Activated T-helper 2 cell treated with anti-CD3 and anti-CD28 coated beads, Interferon-gamma antibody, Interleukin-2, Interleukin-4, amounts not matched to agents 10 μg/mL and 5 μg/mL and 100 μg/mL, durations not matched to agents 14 hours and 24 hours and 36 hours (primary cell): ENCODE measurements at regions not wholly inside any gene's neighbourhood (a gene's known extent, or its start where the extent isn't known, plus 50 kb on each side); places are given as distances from the start of the nearest gene placed in this dataset.

Experiments used
- DNase-seq: peaks from one replicate; pipeline ENCODE4 v3.0.0; 2021; ENCODE audit warnings: low spot score
- H3K27ac Mint-ChIP-seq: one replicate; pipeline ENCODE4 v1.8.0; 2021; ENCODE audit warnings: mixed read lengths
- H3K27me3 Mint-ChIP-seq: one replicate; pipeline ENCODE4 v1.8.0; 2021; ENCODE audit warnings: low read depth, mixed read lengths
- H3K36me3 Mint-ChIP-seq: one replicate; pipeline ENCODE4 v1.8.0; 2021; ENCODE audit warnings: low read depth, mixed read lengths
- H3K4me1 Mint-ChIP-seq: one replicate; pipeline ENCODE4 v1.8.0; 2021; ENCODE audit warnings: low read depth, mixed read lengths
- H3K4me3 Mint-ChIP-seq: one replicate; pipeline ENCODE4 v1.8.0; 2021; ENCODE audit warnings: low read depth, mild to moderate bottlenecking, moderate library complexity, mixed read lengths
- H3K9me3 Mint-ChIP-seq: one replicate; pipeline ENCODE4 v1.8.0; 2021; ENCODE audit warnings: mixed read lengths
- intact Hi-C: fragments of 100-400 bp; cut with micrococcal nuclease; formaldehyde crosslinking; loops from one replicate; pipeline ENCODE4 v1.15.1; 2023

- H3K4me3 Mint-ChIP-seq, result no peak overlapping the region
- no peaks in the 10 kb centered on the region for H3K36me3 Mint-ChIP-seq
These were observed 76.0 kb upstream of the HMGA2 start for GRCh38 chr12:65748332-65748731.

GRCh38 chr12:65754290-65754689 lies 70.0 kb upstream of the HMGA2 start:
- no peak for DNase-seq
- Mint-ChIP-seq H3K4me1 (peaks cover 22% of the 10 kb centered on the region), H3K36me3 (no peaks in the 10 kb centered on the region), H3K27me3 (peaks cover 38% of the 10 kb centered on the region), H3K9me3 (no peaks in the 10 kb centered on the region), H3K4me3 (no peak overlapping the region), H3K27ac (no peak overlapping the region)
- intact Hi-C loops, result loop anchor here (10.0 kb wide), 1 partner anchor 551 kb away; the partner anchor contains the start of gene HELB

More at GRCh38 chr12:65748332-65748731, 76.0 kb upstream of the HMGA2 start:
- intact Hi-C loops, result no loop called here
- Mint-ChIP-seq H3K4me1 (no peaks in the 10 kb centered on the region), H3K9me3 (no peaks in the 10 kb centered on the region), H3K27me3 (peaks cover 38% of the 10 kb centered on the region), H3K27ac (no peak overlapping the region)
- no peak for DNase-seq

DNA sequence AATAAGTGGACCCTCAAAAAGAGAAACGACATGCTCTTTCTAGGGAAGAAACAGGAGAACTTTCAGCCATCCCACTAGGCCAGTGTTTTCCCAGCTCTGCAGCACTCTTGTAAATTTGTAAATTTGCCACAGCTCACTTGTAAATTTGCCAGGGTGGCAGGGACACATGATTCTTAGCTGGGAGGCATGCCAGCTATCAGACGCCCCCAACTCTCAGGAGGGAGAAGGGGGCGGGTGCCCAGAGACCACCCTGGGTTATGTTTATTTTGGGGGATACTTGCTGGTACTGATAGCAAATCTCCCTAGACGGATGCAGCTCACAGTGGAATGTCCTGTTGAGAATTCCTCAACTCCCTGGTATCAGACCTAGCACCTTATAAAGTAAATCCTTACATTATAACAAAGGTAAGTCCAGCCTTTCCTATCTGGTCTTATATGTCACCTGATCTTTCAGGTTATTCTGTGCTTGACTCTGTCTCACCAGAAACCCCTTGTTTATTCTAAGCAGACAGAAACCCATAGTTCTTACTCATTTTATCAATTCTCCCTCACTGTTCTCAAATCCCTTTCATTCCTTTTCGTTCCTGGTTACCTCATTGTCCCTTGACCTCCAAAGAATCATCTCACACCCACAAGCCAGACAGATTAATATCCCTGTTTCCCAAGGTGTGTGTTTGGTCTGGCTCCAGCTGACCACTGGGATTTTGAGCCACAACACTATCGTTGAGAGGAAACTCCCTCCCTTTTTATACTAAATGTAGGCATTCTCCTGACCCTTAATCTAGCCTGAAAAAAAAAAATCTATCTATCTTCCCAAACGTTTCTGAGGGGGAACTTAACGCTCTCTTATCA lies 69.3 kb upstream of the HMGA2 start:
- Mint-ChIP-seq H3K27ac (no peak overlapping the region), H3K9me3 (no peaks in the 10 kb centered on the region), H3K4me3 (no peak overlapping the region), H3K4me1 (peaks cover 22% of the 10 kb centered on the region), H3K36me3 (no peaks in the 10 kb centered on the region), H3K27me3 (peaks cover 39% of the 10 kb centered on the region)
- intact Hi-C loops, result loop anchor here (10.0 kb wide), 1 partner anchor 550 kb away; the partner anchor contains the start of gene HELB
- DNase-seq, result no peak

- Mint-ChIP-seq H3K9me3 (no peaks in the 10 kb centered on the region), H3K36me3 (no peaks in the 10 kb centered on the region), H3K4me3 (no peak overlapping the region), H3K27me3 (peaks cover 45% of the 10 kb centered on the region), H3K4me1 (peaks cover 22% of the 10 kb centered on the region), H3K27ac (no peak overlapping the region)
- intact Hi-C loops, result loop anchor here (10.0 kb wide), 1 partner anchor 549 kb away; the partner anchor contains the start of gene HELB
- no peak for DNase-seq
These were observed 68.7 kb upstream of the HMGA2 start for GRCh38 chr12:65755596-65755978.

DNA sequence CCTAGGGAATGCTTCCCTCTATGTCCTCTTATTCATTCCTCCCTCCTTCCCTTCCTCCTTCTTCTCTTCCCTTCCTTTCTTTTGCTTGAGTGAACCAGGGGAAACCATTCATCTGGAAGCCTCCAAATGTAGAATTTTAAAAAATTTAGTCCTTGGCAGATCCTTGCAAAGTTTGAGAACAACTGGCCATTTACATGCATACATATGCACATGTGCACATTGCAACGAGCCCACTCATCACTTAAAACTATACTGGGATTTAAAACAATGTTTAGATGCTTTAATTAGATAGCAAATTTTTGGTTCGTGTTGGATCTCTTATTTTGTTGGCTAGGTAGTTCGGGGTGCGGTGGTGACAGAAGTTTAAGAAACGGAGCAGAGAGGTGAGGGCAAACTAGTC lies 68.0 kb upstream of the HMGA2 start:
- H3K27me3 Mint-ChIP-seq, result peaks cover 47% of the 10 kb centered on the region
- no peak for DNase-seq
- no peaks in the 10 kb centered on the region for H3K36me3 Mint-ChIP-seq
- H3K4me3 Mint-ChIP-seq, result no peak overlapping the region
- no peaks in the 10 kb centered on the region for H3K9me3 Mint-ChIP-seq
- peaks cover 22% of the 10 kb centered on the region for H3K4me1 Mint-ChIP-seq
- H3K27ac Mint-ChIP-seq, result no peak overlapping the region
- intact Hi-C loops, result loop anchor here (2.0 to 10.0 kb wide), 3 partner anchors 15 to 549 kb away; partner anchors contain the start of gene HELB

DNA sequence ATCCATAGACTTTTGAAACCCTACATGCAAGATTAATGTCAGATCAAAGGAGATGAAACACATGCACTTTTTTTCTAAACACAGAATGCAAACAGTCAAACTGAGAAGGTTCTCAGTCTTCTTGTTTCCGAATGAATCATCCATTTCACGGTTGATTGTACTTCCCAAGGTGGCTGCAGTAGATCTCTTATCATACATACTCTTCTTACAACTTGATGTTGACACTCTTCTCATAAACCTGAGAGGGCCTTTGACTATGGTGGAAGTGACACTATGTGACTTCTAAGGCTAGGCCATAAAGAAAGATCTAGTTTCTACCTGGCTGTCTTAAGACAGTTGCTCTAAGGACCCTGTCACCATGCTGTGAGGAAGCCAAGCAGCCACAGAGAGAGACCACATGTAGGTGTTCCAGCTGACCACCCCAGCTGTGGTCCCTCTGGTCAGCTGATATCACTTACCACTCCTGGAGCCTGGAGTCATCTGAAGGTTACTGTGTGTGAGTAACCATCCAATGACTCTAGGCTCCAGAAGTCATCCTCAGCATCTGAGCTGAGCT lies 67.2 kb upstream of the HMGA2 start:
- H3K27me3 Mint-ChIP-seq, result peaks cover 49% of the 10 kb centered on the region
- intact Hi-C loops, result loop anchor here (1.0 to 10.0 kb wide), 4 partner anchors 16 to 548 kb away; partner anchors contain the start of gene HELB
- H3K4me3 Mint-ChIP-seq, result no peak overlapping the region
- DNase-seq, result no peak
- H3K27ac Mint-ChIP-seq, result peak overlapping the region; percentile 73
- no peaks in the 10 kb centered on the region for H3K9me3 Mint-ChIP-seq
- no peaks in the 10 kb centered on the region for H3K36me3 Mint-ChIP-seq
- peaks cover 22% of the 10 kb centered on the region for H3K4me1 Mint-ChIP-seq

- H3K27ac Mint-ChIP-seq, result no peak overlapping the region
- intact Hi-C loops, result loop anchor here (10.0 kb wide), 1 partner anchor 546 kb away; the partner anchor contains the start of gene HELB
- no peaks in the 10 kb centered on the region for H3K9me3 Mint-ChIP-seq
- peaks cover 22% of the 10 kb centered on the region for H3K4me1 Mint-ChIP-seq
- no peak for DNase-seq
- no peaks in the 10 kb centered on the region for H3K36me3 Mint-ChIP-seq
- no peak overlapping the region for H3K4me3 Mint-ChIP-seq
- peaks cover 44% of the 10 kb centered on the region for H3K27me3 Mint-ChIP-seq
These were observed 65.9 kb upstream of the HMGA2 start for GRCh38 chr12:65758401-65758800.

DNA sequence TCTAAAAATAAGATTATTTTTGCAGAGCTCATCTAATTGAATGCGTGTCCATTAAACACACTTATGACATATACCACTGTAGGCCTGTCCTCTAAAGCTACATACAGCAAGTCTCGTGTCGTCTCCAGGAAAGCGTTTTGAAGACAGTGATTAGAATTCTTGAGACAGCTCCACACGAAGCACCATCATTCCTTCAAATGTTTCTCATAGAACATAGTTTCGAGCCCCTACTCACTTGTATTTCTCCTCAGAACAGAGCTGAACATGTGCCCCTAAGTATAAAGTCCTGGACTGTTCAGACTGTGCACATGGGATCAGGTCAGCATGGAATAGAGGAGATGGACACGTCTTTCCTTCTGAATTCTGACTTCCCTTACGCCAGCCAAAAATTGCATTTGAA lies 64.5 kb upstream of the HMGA2 start:
- Mint-ChIP-seq H3K4me1 (peaks cover 20% of the 10 kb centered on the region), H3K27me3 (peaks cover 36% of the 10 kb centered on the region), H3K4me3 (no peak overlapping the region), H3K9me3 (no peaks in the 10 kb centered on the region), H3K27ac (no peak overlapping the region), H3K36me3 (no peaks in the 10 kb centered on the region)
- no peak for DNase-seq
- intact Hi-C loops, result loop anchor here (10.0 kb wide), 1 partner anchor 545 kb away; the partner anchor contains the start of gene HELB

GRCh38 chr12:65761301-65761700 lies 63.0 kb upstream of the HMGA2 start:
- no peaks in the 10 kb centered on the region for H3K9me3 Mint-ChIP-seq
- H3K4me3 Mint-ChIP-seq, result no peak overlapping the region
- DNase-seq, result no peak
- H3K4me1 Mint-ChIP-seq, result peaks cover 15% of the 10 kb centered on the region
- H3K36me3 Mint-ChIP-seq, result no peaks in the 10 kb centered on the region
- no peak overlapping the region for H3K27ac Mint-ChIP-seq
- intact Hi-C loops, result no loop called here
- peaks cover 27% of the 10 kb centered on the region for H3K27me3 Mint-ChIP-seq

DNA sequence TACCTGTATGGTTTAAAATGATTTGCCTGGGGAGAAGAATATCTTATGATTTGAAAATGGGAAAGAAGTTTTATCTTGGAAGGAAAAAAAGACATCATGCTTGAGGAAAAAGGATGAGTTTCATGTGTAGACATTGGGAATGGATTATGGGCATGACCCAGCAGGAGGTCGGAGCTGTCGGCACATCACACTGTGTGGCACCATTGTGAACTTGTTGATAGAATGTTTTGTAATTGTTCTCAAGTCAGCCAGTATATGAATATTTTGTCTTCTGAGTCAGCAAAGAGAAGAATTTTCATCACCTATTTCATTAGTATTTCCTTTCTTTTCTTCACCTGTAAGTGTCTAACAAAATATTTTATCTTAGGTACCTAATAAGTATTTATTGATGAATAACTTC lies 60.0 kb upstream of the HMGA2 start:
- H3K27me3 Mint-ChIP-seq, result peaks cover 29% of the 10 kb centered on the region
- no peak for DNase-seq
- H3K4me1 Mint-ChIP-seq, result no peaks in the 10 kb centered on the region
- no peak overlapping the region for H3K27ac Mint-ChIP-seq
- intact Hi-C loops, result no loop called here
- H3K36me3 Mint-ChIP-seq, result no peaks in the 10 kb centered on the region
- H3K4me3 Mint-ChIP-seq, result no peak overlapping the region
- no peaks in the 10 kb centered on the region for H3K9me3 Mint-ChIP-seq

DNA sequence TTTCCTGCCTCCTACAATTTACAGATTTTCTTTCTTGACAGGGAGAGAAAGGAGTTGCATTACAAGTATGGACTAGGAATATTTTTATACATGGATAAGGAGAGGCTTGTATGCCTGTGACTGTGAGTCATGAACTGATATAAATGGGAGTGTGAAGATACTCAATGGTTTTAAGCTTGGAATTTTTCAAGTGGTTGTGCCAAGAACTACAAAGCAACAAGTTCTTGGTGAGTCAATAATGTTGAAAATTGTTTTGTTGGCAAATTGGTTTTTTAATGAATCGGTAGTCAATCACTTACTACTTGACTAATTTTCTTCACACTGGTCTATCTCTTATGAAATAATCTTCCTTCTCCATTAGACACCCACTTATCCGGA lies 58.9 kb upstream of the HMGA2 start:
- intact Hi-C loops, result no loop called here
- Mint-ChIP-seq H3K4me1 (no peaks in the 10 kb centered on the region), H3K9me3 (no peaks in the 10 kb centered on the region), H3K27ac (no peak overlapping the region), H3K36me3 (no peaks in the 10 kb centered on the region), H3K4me3 (no peak overlapping the region), H3K27me3 (peaks cover 20% of the 10 kb centered on the region)
- DNase-seq, result no peak

GRCh38 chr12:65769880-65770279 lies 54.4 kb upstream of the HMGA2 start:
- Mint-ChIP-seq H3K4me3 (no peak overlapping the region), H3K9me3 (no peaks in the 10 kb centered on the region), H3K36me3 (no peaks in the 10 kb centered on the region), H3K27ac (no peak overlapping the region), H3K4me1 (no peaks in the 10 kb centered on the region), H3K27me3 (peaks cover 20% of the 10 kb centered on the region)
- intact Hi-C loops, result no loop called here
- no peak for DNase-seq
